ENCODE measurements at regions not wholly inside any gene's neighbourhood (a gene's known extent, or its start where the extent isn't known, plus 50 kb on each side); places are given as distances from the start of the nearest gene placed in this dataset.

DNA sequence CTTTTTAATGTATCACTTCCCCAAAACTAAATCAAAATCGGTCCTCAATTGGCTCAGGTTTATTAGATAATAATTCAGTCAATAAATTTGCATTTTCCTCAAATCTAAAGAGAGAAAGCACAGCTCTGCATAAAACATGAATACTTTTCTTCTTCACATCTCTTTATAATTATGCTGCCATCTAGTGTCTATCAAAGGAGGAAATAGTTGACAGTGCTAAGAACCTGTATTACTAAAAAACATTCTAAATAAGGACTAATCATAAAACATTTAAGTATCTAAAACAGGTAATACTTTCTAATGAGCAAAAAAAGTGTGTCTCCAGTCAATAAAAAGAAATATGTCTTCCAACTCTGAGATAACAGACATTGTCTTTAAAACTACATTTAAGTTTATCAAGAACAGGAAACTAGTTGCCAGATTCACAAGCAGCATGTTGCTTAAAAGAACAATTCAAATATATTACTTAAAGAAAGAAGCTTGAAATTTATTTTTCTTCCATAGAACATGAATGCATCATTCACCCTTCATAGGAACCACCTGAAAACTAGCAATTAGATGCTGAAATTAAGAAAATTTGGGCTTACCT lies 56.5 kb upstream of the DST start:
- Histone ChIP-seq H3K9ac (ENCODE audit: low read depth, low read length) (no peak overlapping the region), H3K36me3 (ENCODE audit: insufficient read depth, low read length) (peaks cover 40% of the 10 kb centered on the region), H3K4me1 (ENCODE audit: control insufficient read depth, insufficient read depth, low read length) (peaks cover 16% of the 10 kb centered on the region), H3K4me3 (ENCODE audit: low read length) (no peak overlapping the region), H3K4me2 (ENCODE audit: low read length) (no peak overlapping the region), H3K27me3 (ENCODE audit: control insufficient read depth, insufficient read depth, low read length) (no peaks in the 10 kb centered on the region), H3K9me3 (replicated peaks; ENCODE audit: low read length) (no peaks in the 10 kb centered on the region)

DNA sequence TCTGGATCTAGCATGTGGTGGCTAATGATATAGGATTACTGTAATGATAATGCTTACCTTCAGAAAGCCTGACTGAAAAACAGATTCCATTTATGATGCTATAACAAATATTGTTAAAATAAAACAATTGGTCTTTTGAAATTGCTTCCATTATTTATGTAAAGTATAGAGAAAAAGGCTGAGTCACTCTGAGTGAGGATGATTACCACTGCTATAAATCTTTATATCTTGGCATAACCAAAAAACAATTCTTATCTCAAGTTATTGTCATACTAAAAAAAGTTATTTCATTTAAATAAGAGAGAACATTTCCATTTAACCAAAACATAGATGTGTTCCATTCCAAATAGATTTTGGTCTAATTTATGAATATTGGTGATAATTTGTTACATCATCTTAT lies 53.0 kb upstream of the DST start:
- Histone ChIP-seq H3K4me1 (ENCODE audit: control insufficient read depth, insufficient read depth, low read length) (peaks cover 44% of the 10 kb centered on the region), H3K9me3 (replicated peaks; ENCODE audit: low read length) (no peaks in the 10 kb centered on the region), H3K9ac (ENCODE audit: low read depth, low read length) (no peak overlapping the region), H3K4me2 (ENCODE audit: low read length) (no peak overlapping the region), H3K4me3 (ENCODE audit: low read length) (no peak overlapping the region), H3K36me3 (ENCODE audit: insufficient read depth, low read length) (peaks cover 30% of the 10 kb centered on the region), H3K27me3 (ENCODE audit: control insufficient read depth, insufficient read depth, low read length) (no peaks in the 10 kb centered on the region)

DNA sequence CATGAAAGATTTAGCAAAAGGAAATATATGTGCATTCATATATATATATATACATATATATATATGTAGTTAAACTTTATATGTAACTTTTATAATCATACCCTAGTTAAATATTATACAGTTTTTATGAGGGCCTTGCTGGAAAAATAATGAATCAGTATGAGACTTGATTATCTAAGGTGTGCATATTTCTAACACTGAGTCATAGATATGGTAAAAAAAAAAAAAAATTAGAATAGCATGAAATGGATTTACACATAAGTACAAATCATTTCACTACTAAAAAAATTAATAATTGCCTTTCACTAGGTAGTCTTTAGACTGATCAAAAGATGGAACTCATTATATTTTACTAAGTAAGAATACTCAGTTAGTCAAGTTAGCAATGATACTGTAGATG lies 51.3 kb upstream of the DST start:
- H3K36me3 ChIP-seq (ENCODE audit: insufficient read depth, low read length): peaks cover 27% of the 10 kb centered on the region
- peaks cover 60% of the 10 kb centered on the region for H3K4me1 ChIP-seq (ENCODE audit: control insufficient read depth, insufficient read depth, low read length)

DNA sequence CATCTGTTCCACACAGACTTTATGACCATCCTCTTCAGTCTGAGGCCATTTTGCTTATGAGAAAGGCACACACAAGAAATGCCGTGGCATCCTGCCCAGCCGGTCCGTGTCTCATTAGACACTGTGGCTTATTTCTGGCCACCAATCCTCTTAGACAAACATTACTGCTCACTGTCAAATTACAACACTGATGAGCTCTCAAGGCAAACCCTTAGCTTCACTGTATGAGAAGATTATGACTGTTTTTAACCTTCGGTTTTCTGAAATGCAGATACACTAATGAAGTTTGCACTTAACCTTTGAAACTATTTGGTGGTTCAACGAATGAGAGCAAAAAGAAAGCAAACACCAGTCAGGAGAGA lies 50.5 kb upstream of the DST start:
- H3K4me1 ChIP-seq (ENCODE audit: control insufficient read depth, insufficient read depth, low read length): peaks cover 67% of the 10 kb centered on the region
- peaks cover 22% of the 10 kb centered on the region for H3K36me3 ChIP-seq (ENCODE audit: insufficient read depth, low read length)
- H3K4me3 ChIP-seq (ENCODE audit: low read length): peak overlapping the region; percentile 62
- H3K9me3 ChIP-seq (replicated peaks; ENCODE audit: low read length): no peaks in the 10 kb centered on the region
- peak overlapping the region; percentile 78 for H3K9ac ChIP-seq (ENCODE audit: low read depth, low read length)
- no peaks in the 10 kb centered on the region for H3K27me3 ChIP-seq (ENCODE audit: control insufficient read depth, insufficient read depth, low read length)
- peak overlapping the region; percentile 83 for H3K4me2 ChIP-seq (ENCODE audit: low read length)

More for the DNA sequence above, 51.3 kb upstream of the DST start:
- H3K4me3 ChIP-seq (ENCODE audit: low read length): no peak overlapping the region
- H3K27me3 ChIP-seq (ENCODE audit: control insufficient read depth, insufficient read depth, low read length): no peaks in the 10 kb centered on the region
- H3K9me3 ChIP-seq (replicated peaks; ENCODE audit: low read length): no peaks in the 10 kb centered on the region
- H3K9ac ChIP-seq (ENCODE audit: low read depth, low read length): no peak overlapping the region
- no peak overlapping the region for H3K4me2 ChIP-seq (ENCODE audit: low read length)

DNA sequence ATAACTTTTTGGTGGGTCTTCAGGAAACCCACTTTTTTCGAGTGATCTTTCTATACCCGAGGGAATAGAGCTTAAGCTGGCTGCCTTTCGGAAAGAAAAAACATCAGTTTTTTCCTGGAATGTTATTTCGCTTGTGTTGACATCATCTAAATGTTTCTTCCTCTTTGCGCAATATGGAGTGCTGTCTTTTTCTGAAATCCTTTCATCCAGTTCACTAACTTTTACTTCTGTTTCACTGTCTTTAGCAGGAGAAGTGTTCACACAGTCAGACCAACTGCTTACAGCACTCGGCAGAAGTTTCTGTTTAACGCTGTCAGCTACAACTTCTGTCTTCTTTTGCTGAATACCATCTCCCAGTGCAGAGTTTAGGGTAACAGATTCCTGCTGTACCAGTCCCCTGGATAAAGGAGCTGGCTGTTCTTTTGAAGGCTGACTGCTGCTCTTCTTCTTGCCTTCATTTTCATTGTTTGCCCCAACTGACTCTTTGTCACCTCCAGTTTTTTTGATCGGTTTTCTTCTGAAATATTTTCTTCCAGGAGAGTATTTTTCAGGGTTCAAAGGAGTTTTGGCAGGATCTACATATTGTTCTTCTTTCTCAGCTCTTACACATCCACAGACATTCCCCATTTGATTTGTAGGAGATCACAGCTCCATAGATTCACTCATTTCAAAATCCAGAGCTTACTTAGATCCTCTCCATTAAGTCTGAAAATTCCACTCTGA lies 50.0 kb upstream of the DST start:
- H3K4me2 ChIP-seq (ENCODE audit: low read length): peak overlapping the region; percentile 83
- H3K27me3 ChIP-seq (ENCODE audit: control insufficient read depth, insufficient read depth, low read length): no peaks in the 10 kb centered on the region
- H3K4me1 ChIP-seq (ENCODE audit: control insufficient read depth, insufficient read depth, low read length): peaks cover 71% of the 10 kb centered on the region
- H3K4me3 ChIP-seq (ENCODE audit: low read length): peak overlapping the region; percentile 62
- H3K36me3 ChIP-seq (ENCODE audit: insufficient read depth, low read length): peaks cover 19% of the 10 kb centered on the region
- H3K9me3 ChIP-seq (replicated peaks; ENCODE audit: low read length): no peaks in the 10 kb centered on the region
- H3K9ac ChIP-seq (ENCODE audit: low read depth, low read length): peak overlapping the region; percentile 78
